ENCODE measurements at regions not wholly inside any gene's neighbourhood (a gene's known extent, or its start where the extent isn't known, plus 50 kb on each side); places are given as distances from the start of the nearest gene placed in this dataset.
"Not testable (repeated sequence)": the region's sequence is repeated elsewhere in the genome, so short reads cannot be mapped to it uniquely, and the experiment has no call there.

- no peak for DNase-seq (ENCODE audit: low read depth in 1 of 2, low spot score in 2 of 2)
- peaks cover 22% of the 10 kb centered on the region for H3K27me3 ChIP-seq (replicated peaks)
- no peak overlapping the region for H3K27ac ChIP-seq
- peaks cover 3% of the 10 kb centered on the region; the same call in 1 of the 2 replicates for H3K9me3 ChIP-seq (replicated peaks)
- no peaks in the 10 kb centered on the region for H3K4me1 ChIP-seq (replicated peaks)
- no peaks in the 10 kb centered on the region for H3K36me3 ChIP-seq
- H3K4me3 ChIP-seq, result no peak overlapping the region
Measured at GRCh38 chr17:74132354-74132753, 71.1 kb upstream of the RPL38 start.

- no peak for DNase-seq (ENCODE audit: low read depth in 1 of 2, low spot score in 2 of 2)
- H3K4me1 ChIP-seq (replicated peaks), result no peaks in the 10 kb centered on the region
- no peaks in the 10 kb centered on the region for H3K36me3 ChIP-seq
- H3K27ac ChIP-seq, result no peak overlapping the region
- peaks cover 24% of the 10 kb centered on the region for H3K27me3 ChIP-seq (replicated peaks)
- peaks cover 3% of the 10 kb centered on the region; the same call in 1 of the 2 replicates for H3K9me3 ChIP-seq (replicated peaks)
- H3K4me3 ChIP-seq, result no peak overlapping the region
Measured at GRCh38 chr17:74133740-74134139, 69.7 kb upstream of the RPL38 start.

- not testable (repeated sequence) for DNase-seq (ENCODE audit: low read depth in 1 of 2, low spot score in 2 of 2); H3K4me3 ChIP-seq; H3K36me3 ChIP-seq; H3K4me1 ChIP-seq (replicated peaks); H3K9me3 ChIP-seq (replicated peaks); H3K27ac ChIP-seq
- H3K27me3 ChIP-seq (replicated peaks), result peaks cover 24% of the 10 kb centered on the region
Measured at GRCh38 chr17:74134234-74134633, 69.2 kb upstream of the RPL38 start.

- no peak overlapping the region for H3K27ac ChIP-seq
- peaks cover 2% of the 10 kb centered on the region; the same call in 1 of the 2 replicates for H3K9me3 ChIP-seq (replicated peaks)
- H3K4me3 ChIP-seq, result no peak overlapping the region
- H3K4me1 ChIP-seq (replicated peaks), result no peaks in the 10 kb centered on the region
- H3K36me3 ChIP-seq, result no peaks in the 10 kb centered on the region
- peaks cover 24% of the 10 kb centered on the region for H3K27me3 ChIP-seq (replicated peaks)
- DNase-seq (ENCODE audit: low read depth in 1 of 2, low spot score in 2 of 2), result no peak
Measured at GRCh38 chr17:74134991-74135390, 68.5 kb upstream of the RPL38 start.

- Histone ChIP-seq H3K27ac (no peak overlapping the region), H3K36me3 (no peaks in the 10 kb centered on the region), H3K4me1 (replicated peaks) (no peaks in the 10 kb centered on the region), H3K27me3 (replicated peaks) (peaks cover 24% of the 10 kb centered on the region), H3K9me3 (replicated peaks) (no peaks in the 10 kb centered on the region; the same call in none of the 2 replicates), H3K4me3 (no peak overlapping the region)
- no peak for DNase-seq (ENCODE audit: low read depth in 1 of 2, low spot score in 2 of 2)
Measured at GRCh38 chr17:74135391-74136167, 67.9 kb upstream of the RPL38 start.

- no peak for DNase-seq (ENCODE audit: low read depth in 1 of 2, low spot score in 2 of 2)
- H3K9me3 ChIP-seq (replicated peaks), result no peaks in the 10 kb centered on the region; the same call in none of the 2 replicates
- no peak overlapping the region for H3K4me3 ChIP-seq
- H3K4me1 ChIP-seq (replicated peaks), result no peaks in the 10 kb centered on the region
- peaks cover 23% of the 10 kb centered on the region for H3K27me3 ChIP-seq (replicated peaks)
- H3K27ac ChIP-seq, result no peak overlapping the region
- no peaks in the 10 kb centered on the region for H3K36me3 ChIP-seq
Measured at GRCh38 chr17:74137416-74137815, 66.1 kb upstream of the RPL38 start.

GRCh38 chr17:74139120-74139519 is 64.4 kb upstream of the RPL38 start:
- Histone ChIP-seq H3K4me3 (no peak overlapping the region), H3K27ac (no peak overlapping the region), H3K9me3 (replicated peaks) (peaks cover 2% of the 10 kb centered on the region), H3K27me3 (replicated peaks) (peaks cover 14% of the 10 kb centered on the region), H3K36me3 (no peaks in the 10 kb centered on the region), H3K4me1 (replicated peaks) (no peaks in the 10 kb centered on the region)
- no peak for DNase-seq (ENCODE audit: low read depth in 1 of 2, low spot score in 2 of 2)

GRCh38 chr17:74140282-74140681 is 63.2 kb upstream of the RPL38 start:
- H3K4me3 ChIP-seq, result no peak overlapping the region
- H3K36me3 ChIP-seq, result no peaks in the 10 kb centered on the region
- peaks cover 2% of the 10 kb centered on the region for H3K9me3 ChIP-seq (replicated peaks)
- H3K27ac ChIP-seq, result no peak overlapping the region
- H3K4me1 ChIP-seq (replicated peaks), result no peaks in the 10 kb centered on the region
- no peak for DNase-seq (ENCODE audit: low read depth in 1 of 2, low spot score in 2 of 2)
- H3K27me3 ChIP-seq (replicated peaks), result peaks cover 9% of the 10 kb centered on the region

- no peak for DNase-seq (ENCODE audit: low read depth in 1 of 2, low spot score in 2 of 2)
- Histone ChIP-seq H3K27me3 (replicated peaks) (peaks cover 13% of the 10 kb centered on the region), H3K27ac (no peak overlapping the region), H3K9me3 (replicated peaks) (peaks cover 2% of the 10 kb centered on the region), H3K36me3 (no peaks in the 10 kb centered on the region), H3K4me3 (no peak overlapping the region), H3K4me1 (replicated peaks) (no peaks in the 10 kb centered on the region)
Measured at GRCh38 chr17:74141612-74142011, 61.9 kb upstream of the RPL38 start.

GRCh38 chr17:74143318-74143717 is 60.2 kb upstream of the RPL38 start:
- not testable (repeated sequence) for H3K4me1 ChIP-seq (replicated peaks); H3K9me3 ChIP-seq (replicated peaks); H3K27ac ChIP-seq; H3K36me3 ChIP-seq; H3K27me3 ChIP-seq (replicated peaks); H3K4me3 ChIP-seq
- peak in 1 of 2 experiments; percentile 5 for DNase-seq (ENCODE audit: low read depth in 1 of 2, low spot score in 2 of 2)

GRCh38 chr17:74145756-74146155 is 57.7 kb upstream of the RPL38 start:
- H3K4me3 ChIP-seq, result no peak overlapping the region
- no peaks in the 10 kb centered on the region for H3K4me1 ChIP-seq (replicated peaks)
- peak in 1 of 2 experiments; percentile 36 for DNase-seq (ENCODE audit: low read depth in 1 of 2, low spot score in 2 of 2)
- H3K27ac ChIP-seq, result no peak overlapping the region
- peaks cover 2% of the 10 kb centered on the region for H3K9me3 ChIP-seq (replicated peaks)
- H3K27me3 ChIP-seq (replicated peaks), result peaks cover 21% of the 10 kb centered on the region
- H3K36me3 ChIP-seq, result no peaks in the 10 kb centered on the region

GRCh38 chr17:74146196-74146595 is 57.3 kb upstream of the RPL38 start:
- no peak overlapping the region for H3K27ac ChIP-seq
- peak in 1 of 2 experiments; percentile 2 for DNase-seq (ENCODE audit: low read depth in 1 of 2, low spot score in 2 of 2)
- H3K9me3 ChIP-seq (replicated peaks), result peaks cover 2% of the 10 kb centered on the region; the same call in 1 of the 2 replicates
- no peak overlapping the region for H3K4me3 ChIP-seq
- H3K4me1 ChIP-seq (replicated peaks), result no peaks in the 10 kb centered on the region
- H3K27me3 ChIP-seq (replicated peaks), result peaks cover 23% of the 10 kb centered on the region
- H3K36me3 ChIP-seq, result no peaks in the 10 kb centered on the region

GRCh38 chr17:74147056-74147835 is 56.2 kb upstream of the RPL38 start:
- Histone ChIP-seq H3K27ac (no peak overlapping the region), H3K9me3 (replicated peaks) (peaks cover 2% of the 10 kb centered on the region; the same call in 1 of the 2 replicates), H3K4me3 (no peak overlapping the region), H3K36me3 (no peaks in the 10 kb centered on the region), H3K27me3 (replicated peaks) (peaks cover 30% of the 10 kb centered on the region), H3K4me1 (replicated peaks) (no peaks in the 10 kb centered on the region)
- peak in 1 of 2 experiments; percentile 34 for DNase-seq (ENCODE audit: low read depth in 1 of 2, low spot score in 2 of 2)

GRCh38 chr17:74147966-74148365 is 55.5 kb upstream of the RPL38 start:
- peaks cover 2% of the 10 kb centered on the region; the same call in 1 of the 2 replicates for H3K9me3 ChIP-seq (replicated peaks)
- no peak overlapping the region for H3K4me3 ChIP-seq
- H3K27me3 ChIP-seq (replicated peaks), result peaks cover 33% of the 10 kb centered on the region
- H3K36me3 ChIP-seq, result no peaks in the 10 kb centered on the region
- DNase-seq (ENCODE audit: low read depth in 1 of 2, low spot score in 2 of 2), result peak in 1 of 2 experiments; percentile 33
- H3K4me1 ChIP-seq (replicated peaks), result no peaks in the 10 kb centered on the region
- H3K27ac ChIP-seq, result no peak overlapping the region
